Activated T-cell treated with anti-CD3 and anti-CD28 coated beads, Interleukin-2, amount 50 U/mL, for 1 hour (primary cell): ENCODE measurements at regions not wholly inside any gene's neighbourhood (a gene's known extent, or its start where the extent isn't known, plus 50 kb on each side); places are given as distances from the start of the nearest gene placed in this dataset.

Source experiments
- DNase-seq: peaks from one replicate; pipeline ENCODE4 v3.0.0-alpha.2; 2020

DNA sequence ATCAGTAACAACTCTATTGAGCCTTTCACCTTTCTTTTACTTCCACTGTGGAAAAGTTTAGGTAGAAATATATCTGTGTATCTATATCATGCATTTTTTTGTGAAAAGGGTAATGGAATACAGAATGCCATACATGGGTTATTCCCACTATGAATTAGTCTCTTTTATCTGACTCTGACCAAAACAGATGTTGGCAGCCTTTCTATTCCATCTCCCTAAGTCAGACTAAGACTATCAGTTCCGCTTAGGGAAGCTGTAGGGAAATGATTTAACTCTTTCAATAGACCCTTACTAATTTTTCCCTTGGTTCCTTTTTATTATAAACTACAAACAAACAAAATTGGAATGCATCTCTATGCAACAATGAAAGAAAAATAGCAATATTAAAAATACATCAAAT, 92.3 kb upstream of the LEF1 start:
- DNase-seq = no peak

DNA sequence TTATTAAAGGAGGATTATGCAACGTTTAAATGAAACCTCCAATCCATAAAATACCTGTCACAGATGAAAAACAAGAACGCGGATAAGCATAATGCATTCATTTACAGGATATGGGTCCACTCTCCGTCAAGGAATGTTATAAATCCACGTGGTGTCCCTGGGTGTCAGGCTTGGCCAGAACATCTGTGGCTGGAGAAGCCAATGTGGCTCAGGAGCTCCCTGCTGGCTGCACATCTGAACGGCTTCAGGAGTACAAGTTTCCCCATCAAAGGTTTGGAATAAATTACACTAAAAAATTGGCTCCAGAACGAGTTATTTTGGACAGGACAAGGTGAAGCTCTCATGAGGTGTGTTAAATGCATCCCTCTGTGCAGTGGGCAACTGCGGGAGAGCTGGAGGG, 87.8 kb upstream of the LEF1 start:
- DNase-seq = no peak

- DNase-seq = no peak
These were observed 86.5 kb upstream of the LEF1 start for GRCh38 chr4:108255203-108255747.

GRCh38 chr4:108249397-108249796, 80.7 kb upstream of the LEF1 start:
- DNase-seq = no peak

- DNase-seq = no peak
These were observed 78.8 kb upstream of the LEF1 start for GRCh38 chr4:108247387-108248049.

DNA sequence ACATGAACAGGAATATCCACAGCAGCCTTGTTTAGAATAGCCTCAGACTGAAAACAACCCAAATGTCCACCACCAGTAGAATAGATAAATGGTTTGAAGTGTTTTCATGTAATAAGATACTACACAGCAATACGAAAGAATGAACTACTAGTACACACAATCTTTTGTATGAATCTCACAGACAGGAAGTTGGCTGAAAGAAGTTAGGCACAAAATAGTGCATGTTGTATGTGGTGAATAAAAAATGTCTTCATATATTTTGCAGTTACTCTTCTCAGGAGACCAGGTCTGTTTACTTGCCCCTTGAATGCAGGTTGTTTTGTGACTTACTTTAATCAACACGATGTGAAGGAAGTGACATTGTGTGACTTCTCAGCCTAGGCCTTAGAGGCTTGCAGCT, 75.9 kb upstream of the LEF1 start:
- no peak for DNase-seq

DNA sequence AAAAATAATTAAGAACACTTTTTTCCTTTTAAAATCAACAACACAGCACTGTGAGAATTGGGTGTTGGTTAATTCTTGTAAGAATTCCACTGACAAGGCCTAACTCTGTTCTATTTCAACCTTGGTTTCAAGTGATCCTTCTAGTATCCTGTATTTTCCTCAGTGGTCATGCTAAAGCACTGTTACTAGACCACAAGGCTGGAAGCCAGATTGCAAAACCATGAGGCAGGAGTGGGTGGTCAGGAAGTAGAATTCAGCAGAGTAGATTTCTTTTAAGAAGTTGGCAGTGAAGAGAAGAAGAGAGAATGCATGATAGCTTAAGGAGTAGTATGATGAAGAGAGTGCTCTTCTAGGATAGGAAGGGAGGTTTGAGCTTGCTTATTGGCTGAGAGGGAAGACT, 71.6 kb upstream of the LEF1 start:
- no peak for DNase-seq

DNA sequence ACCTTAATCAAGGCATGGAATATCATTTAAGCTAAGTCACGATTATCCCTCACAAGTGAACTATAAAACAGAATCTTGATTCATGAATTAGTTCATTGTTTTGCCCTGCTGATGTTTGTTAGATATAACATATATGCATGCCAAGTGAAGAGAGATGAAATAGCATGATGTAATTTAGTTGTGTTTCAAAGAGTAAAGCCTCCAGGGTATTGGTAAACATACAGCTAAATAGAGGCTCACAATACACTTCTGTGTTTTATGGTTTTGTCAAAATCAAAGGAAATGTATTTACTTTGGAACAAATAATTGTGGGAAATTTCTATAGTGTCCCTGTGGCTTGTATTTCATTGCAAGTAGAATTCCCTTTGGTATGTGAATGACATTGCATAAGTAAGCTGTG, 69.0 kb upstream of the LEF1 start:
- no peak for DNase-seq

DNA sequence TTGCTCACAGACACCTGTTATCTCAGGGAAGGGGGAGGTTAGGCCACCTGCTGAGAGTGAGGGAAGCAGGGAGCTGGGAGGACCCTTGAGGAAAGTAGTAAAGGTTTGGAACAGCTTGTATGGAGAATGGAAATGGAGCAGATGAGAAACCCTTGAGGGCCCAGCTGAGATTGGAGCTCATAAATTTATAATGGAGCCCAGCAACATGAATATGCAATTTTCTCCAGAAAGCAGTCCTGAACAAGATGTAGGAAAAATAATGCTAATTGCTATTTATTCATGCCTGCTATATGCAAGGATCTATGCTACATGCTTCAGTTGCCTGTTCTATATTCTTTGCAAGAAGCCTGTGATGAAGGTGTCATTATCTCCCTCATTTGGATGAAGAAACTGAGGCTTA, 67.5 kb upstream of the LEF1 start:
- DNase-seq = no peak

DNA sequence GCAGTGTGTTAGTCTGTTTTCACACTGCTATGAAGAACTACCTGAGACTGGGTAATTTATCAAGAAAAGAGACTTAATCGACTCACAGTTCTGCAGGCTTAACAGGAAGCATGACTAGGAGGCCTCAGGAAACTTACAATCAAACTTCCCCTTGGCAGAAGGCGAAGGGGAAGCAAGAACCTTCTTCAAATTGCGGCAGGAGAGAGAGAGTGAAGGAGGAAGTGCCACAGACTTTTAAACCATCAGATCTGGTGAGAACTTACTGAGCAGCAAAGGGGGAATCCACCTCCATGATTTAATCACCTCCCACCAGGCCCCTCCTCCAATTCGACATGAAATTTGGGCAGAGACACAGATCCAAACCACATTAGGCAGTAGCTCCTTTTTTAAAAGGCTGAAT, 59.2 kb upstream of the LEF1 start:
- no peak for DNase-seq

DNA sequence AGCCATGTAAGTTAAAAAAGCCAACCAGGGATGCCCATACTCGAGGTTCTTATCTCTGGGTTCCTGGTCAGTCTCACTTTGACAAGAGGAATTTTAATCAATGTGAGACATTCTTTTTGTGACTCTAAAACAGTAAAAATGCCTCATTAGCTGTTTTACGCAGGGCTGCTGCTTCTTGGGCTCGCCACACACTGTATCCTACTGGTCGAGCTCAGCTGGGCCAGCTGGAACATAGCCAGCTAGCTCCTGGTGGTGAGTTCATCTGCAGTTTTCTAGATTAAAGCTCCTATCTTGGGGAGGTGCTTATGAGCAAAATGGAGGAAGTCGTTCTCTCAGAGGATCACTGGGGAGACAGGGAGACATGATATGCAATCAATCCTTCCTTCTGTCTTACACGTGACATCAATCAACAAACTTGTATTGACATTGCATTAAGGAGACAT, 55.9 kb upstream of the LEF1 start:
- no peak for DNase-seq

GRCh38 chr4:108223313-108223712, 54.6 kb upstream of the LEF1 start:
- DNase-seq = no peak

DNA sequence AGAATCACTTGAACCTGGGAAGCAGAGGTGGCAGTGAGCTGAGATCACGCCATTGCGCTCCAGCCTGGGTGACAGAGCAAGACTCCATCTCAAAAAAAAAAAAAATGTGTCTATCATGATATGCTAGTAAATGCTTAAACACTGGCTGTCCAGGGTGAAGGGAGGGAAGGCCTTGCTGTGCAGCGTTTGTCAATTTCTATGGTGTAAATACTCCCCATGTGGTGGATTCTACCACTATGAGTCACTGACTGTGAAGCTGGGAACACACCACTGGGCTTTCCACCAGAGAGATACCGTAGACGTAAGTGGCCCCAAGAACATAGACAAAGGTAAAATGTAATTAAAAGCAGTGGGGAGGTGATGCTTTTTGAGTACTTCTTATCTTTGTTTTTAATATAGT, 51.3 kb upstream of the LEF1 start:
- DNase-seq = no peak
